Cardiac fibroblast (primary cell): ENCODE measurements at regions not wholly inside any gene's neighbourhood (a gene's known extent, or its start where the extent isn't known, plus 50 kb on each side); places are given as distances from the start of the nearest gene placed in this dataset.
"Not testable (repeated sequence)": the region's sequence is repeated elsewhere in the genome, so short reads cannot be mapped to it uniquely, and the experiment has no call there.

Source experiments
- DNase-seq, 2 donors: peaks; one replicate each; pipeline versions ENCODE4 v3.0.0 to v3.0.0-alpha.2; 2010; ENCODE audit warnings: low read depth in 2 of 2
- H3K4me3 ChIP-seq, 2 donors: replicated peaks in 1 of 2; 1 replicate in 1 of 2; 2 replicates in 1 of 2; pipeline ENCODE4 v1.5.1; 2011; ENCODE audit warnings: low read depth in 2 of 2, low read length in 2 of 2, mild to moderate bottlenecking in 2 of 2, moderate library complexity in 1 of 2
- TF ChIP-seq, protein P1 (sequence below): IDR thresholded peaks from one replicate; pipeline ENCODE4 v1.5.1; 2011; ENCODE audit warnings: low read depth, mild to moderate bottlenecking, low read length, inconsistent platforms

DNA sequence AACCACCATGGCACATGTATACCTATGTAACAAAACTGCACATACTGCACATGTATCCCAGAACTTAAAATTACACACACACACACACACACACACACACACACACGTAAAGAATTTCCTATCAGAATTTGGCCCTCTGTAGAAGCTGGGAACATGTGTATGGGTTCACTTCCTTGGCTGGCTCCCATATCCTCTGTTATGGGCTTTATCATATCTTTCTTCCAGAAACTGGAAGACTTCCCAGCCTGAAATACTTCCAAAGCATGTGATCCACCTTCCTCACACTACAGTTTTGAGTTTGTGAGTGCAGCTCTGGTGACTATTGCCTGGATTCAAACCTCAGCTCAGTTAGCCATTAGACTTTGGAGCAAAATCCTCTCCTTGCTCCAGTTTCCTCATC, 78.6 kb upstream of the GDNF start:
- DNase-seq: peak in 1 of 2 donors; percentile 92
- H3K4me3 ChIP-seq: no peak overlapping the region
- TF ChIP-seq, protein P1, sequence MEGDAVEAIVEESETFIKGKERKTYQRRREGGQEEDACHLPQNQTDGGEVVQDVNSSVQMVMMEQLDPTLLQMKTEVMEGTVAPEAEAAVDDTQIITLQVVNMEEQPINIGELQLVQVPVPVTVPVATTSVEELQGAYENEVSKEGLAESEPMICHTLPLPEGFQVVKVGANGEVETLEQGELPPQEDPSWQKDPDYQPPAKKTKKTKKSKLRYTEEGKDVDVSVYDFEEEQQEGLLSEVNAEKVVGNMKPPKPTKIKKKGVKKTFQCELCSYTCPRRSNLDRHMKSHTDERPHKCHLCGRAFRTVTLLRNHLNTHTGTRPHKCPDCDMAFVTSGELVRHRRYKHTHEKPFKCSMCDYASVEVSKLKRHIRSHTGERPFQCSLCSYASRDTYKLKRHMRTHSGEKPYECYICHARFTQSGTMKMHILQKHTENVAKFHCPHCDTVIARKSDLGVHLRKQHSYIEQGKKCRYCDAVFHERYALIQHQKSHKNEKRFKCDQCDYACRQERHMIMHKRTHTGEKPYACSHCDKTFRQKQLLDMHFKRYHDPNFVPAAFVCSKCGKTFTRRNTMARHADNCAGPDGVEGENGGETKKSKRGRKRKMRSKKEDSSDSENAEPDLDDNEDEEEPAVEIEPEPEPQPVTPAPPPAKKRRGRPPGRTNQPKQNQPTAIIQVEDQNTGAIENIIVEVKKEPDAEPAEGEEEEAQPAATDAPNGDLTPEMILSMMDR: no peak

- H3K4me3 ChIP-seq: no peak overlapping the region
- DNase-seq: no peak
- TF ChIP-seq, protein P1: no peak
Observed at GRCh38 chr5:37916525-37916924, 76.7 kb upstream of the GDNF start.

DNA sequence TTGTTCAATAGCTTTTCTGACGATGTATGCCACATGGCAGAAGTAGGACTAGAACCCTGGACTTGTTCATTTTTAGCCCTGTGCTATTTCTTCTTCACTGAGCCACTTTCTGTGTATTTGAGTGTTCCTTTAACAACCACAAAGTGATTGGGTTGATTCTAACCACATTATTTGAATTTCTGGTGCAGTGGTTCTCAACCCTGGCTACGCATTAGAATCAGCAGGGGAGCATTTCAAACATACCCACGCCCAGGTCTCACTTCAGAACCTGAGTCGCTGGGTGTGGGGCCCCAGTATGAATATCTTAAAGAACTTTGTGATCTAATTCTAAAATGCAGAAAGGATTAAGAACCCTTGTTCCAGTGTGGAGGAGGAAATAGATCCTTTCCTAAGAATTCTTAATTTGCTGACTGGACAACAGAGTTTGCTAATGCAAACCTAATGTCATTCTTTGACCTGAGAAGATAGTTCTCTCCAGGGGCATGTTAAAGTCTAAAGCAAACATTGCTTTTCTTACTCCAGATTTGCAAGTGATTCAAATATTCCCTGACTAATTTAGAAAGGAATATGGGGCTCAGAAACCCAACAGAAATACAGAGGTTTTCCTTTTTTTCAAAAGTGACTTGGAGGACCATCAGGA, 75.4 kb upstream of the GDNF start:
- TF ChIP-seq, protein P1: no peak
- no peak overlapping the region for H3K4me3 ChIP-seq
- DNase-seq: no peak

- DNase-seq: not testable (repeated sequence)
Observed at GRCh38 chr5:37909610-37910266, 69.9 kb upstream of the GDNF start.

DNA sequence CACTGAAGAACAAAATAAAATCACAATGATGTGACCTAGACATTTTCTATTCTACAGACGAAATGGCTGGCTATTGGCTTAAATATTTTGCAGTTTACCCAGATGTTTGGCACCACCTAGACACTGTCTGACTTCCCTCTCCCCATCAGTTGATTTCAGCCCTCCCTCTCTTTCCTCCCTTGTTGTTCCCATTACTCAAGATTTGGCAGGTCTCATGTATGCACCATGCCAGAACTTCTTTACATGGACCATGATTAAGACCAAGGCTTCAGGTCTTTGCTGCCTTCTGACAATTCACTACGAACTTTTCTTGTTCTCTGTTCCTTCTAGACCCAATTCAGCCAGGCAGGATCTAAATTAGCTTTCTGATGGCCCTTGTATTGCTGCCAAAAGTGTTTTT, 66.6 kb upstream of the GDNF start:
- TF ChIP-seq, protein P1: no peak
- DNase-seq: no peak
- no peak overlapping the region for H3K4me3 ChIP-seq

More at GRCh38 chr5:37909610-37910266, 69.9 kb upstream of the GDNF start:
- not testable (repeated sequence) for H3K4me3 ChIP-seq

GRCh38 chr5:37905230-37905629, 65.4 kb upstream of the GDNF start:
- DNase-seq: no peak
- no peak overlapping the region for H3K4me3 ChIP-seq
- TF ChIP-seq, protein P1: no peak

DNA sequence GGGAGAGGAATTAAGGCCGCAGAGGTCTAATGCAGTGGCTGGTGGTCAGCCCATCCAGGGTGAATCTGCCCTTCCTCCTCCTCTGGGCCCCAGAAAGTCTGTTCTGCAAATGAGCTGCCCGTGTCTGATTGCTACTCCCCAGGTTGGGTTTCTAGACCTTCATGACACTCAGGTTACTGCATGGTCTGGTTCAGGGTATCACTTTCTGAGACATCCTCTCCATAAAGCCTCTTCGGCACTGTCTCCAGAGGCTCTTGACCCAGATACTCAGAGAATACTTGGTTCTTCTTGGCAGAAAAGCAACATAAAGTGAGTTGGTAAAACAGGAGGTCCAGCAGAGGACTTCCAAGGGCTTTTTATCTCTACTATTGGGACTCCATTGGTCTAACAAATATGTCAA, 62.5 kb upstream of the GDNF start:
- no peak for DNase-seq
- TF ChIP-seq, protein P1: no peak
- no peak overlapping the region for H3K4me3 ChIP-seq
